HEK293 (cell line): ENCODE measurements at regions not wholly inside any gene's neighbourhood (a gene's known extent, or its start where the extent isn't known, plus 50 kb on each side); places are given as distances from the start of the nearest gene placed in this dataset.

Experiments used
- CTCF ChIA-PET: fragments of 350-600 bp; formaldehyde crosslinking; extraction: SDS; loops from one replicate; lab custom pipeline; 2021; ENCODE audit warnings: antibody characterized with exemption; lab: Yijun Ruan, JAX
- POLR2A ChIA-PET: fragments of 300-600 bp; formaldehyde crosslinking; extraction: SDS; loops from one replicate; lab custom pipeline; 2020; ENCODE audit warnings: antibody characterized with exemption, inconsistent platforms; lab: Yijun Ruan, JAX
- H3K27ac ChIP-seq: fragments of 200-500 bp; sonication (Bioruptor generic); 2 replicates; pipeline ENCODE4 v1.5.1; 2014; ENCODE audit warnings: low read depth, low read length, control low read depth, inconsistent platforms; ENCODE audit errors: extremely low read depth
- H3K36me3 ChIP-seq, 2 experiments: fragments of 200-500 bp in 1 of 2; sonication (Bioruptor generic) in 1 of 2; 1 replicate in 1 of 2; 2 replicates in 1 of 2; pipeline ENCODE4 v1.5.1; 2014 to 2017; ENCODE audit warnings: inconsistent platforms in 2 of 2, low read length in 2 of 2; ENCODE audit not compliant: control insufficient read depth in 2 of 2, insufficient read depth in 1 of 2
- H3K4me1 ChIP-seq: fragments of 200-500 bp; sonication (Bioruptor generic); 2 replicates; pipeline ENCODE4 v1.5.1; 2014; ENCODE audit warnings: mild to moderate bottlenecking, low read length, inconsistent platforms; ENCODE audit not compliant: control insufficient read depth, insufficient read depth
- H3K4me3 ChIP-seq: 2 replicates; pipeline ENCODE4 v1.5.1; 2011; ENCODE audit warnings: low read depth, mild to moderate bottlenecking, control low read depth, low read length, moderate library complexity
- H3K9me3 ChIP-seq: fragments of 200-500 bp; sonication (Bioruptor generic); 2 replicates; pipeline ENCODE4 v1.5.1; 2014; ENCODE audit warnings: low read depth, low read length, inconsistent platforms; ENCODE audit not compliant: control insufficient read depth, insufficient read depth
- ATF2 ChIP-seq: fragments of 450-650 bp; formaldehyde crosslinking; IDR thresholded peaks from 2 replicates; pipeline ENCODE4 v1.5.1; 2016; ENCODE audit warnings: missing biosample characterization, missing genetic modification characterization, low read depth
- ZNF10 ChIP-seq: fragments of 450-650 bp; formaldehyde crosslinking; IDR thresholded peaks from 2 replicates; pipeline ENCODE4 v1.5.1; 2017; ENCODE audit warnings: missing biosample characterization, missing genetic modification characterization
- ZNF157 ChIP-seq: fragments of 450-650 bp; formaldehyde crosslinking; IDR thresholded peaks from 2 replicates; pipeline ENCODE4 v1.5.1; 2016; ENCODE audit warnings: missing biosample characterization, missing genetic modification characterization
- ZNF518A ChIP-seq: fragments of 450-650 bp; formaldehyde crosslinking; conservative IDR thresholded peaks from 2 replicates; pipeline ENCODE4 v1.5.1; 2016; ENCODE audit warnings: low read depth, missing biosample characterization, missing genetic modification characterization
- TF ChIP-seq, protein P1 (sequence below): fragments of 450-650 bp; formaldehyde crosslinking; IDR thresholded peaks from 2 replicates; pipeline ENCODE4 v1.5.1; 2016; ENCODE audit warnings: missing biosample characterization, missing genetic modification characterization

GRCh38 chr2:236718207-236718992 is 148.8 kb downstream of the ACKR3 start:
- Histone ChIP-seq H3K27ac (no peak overlapping the region), H3K9me3 (no peaks in the 10 kb centered on the region), H3K36me3 (no peaks in the 10 kb centered on the region), H3K4me1 (no peaks in the 10 kb centered on the region)
- CTCF ChIA-PET, result interaction anchor here (0.6 to 0.7 kb wide), 3 partner anchors 50 to 252 kb away, joined by 3 read pairs; no protein-coding TSS in a partner anchor
- POLR2A ChIA-PET, result no interaction called here
- TF ChIP-seq ZNF10 (tag by site-specific recombination) (no peak), ZNF157 (peak; percentile 75)
- TF ChIP-seq, all 188 proteins: peak for 1
- H3K4me3 ChIP-seq, result no peak overlapping the region

GRCh38 chr2:236719192-236719635 is 149.6 kb downstream of the ACKR3 start:
- H3K4me3 ChIP-seq, result no peak overlapping the region
- POLR2A ChIA-PET, result no interaction called here
- H3K36me3 ChIP-seq, result no peaks in the 10 kb centered on the region
- no peak overlapping the region for H3K27ac ChIP-seq
- TF ChIP-seq ZNF518A (tag by site-specific recombination), result no peak
- TF ChIP-seq, protein P1, sequence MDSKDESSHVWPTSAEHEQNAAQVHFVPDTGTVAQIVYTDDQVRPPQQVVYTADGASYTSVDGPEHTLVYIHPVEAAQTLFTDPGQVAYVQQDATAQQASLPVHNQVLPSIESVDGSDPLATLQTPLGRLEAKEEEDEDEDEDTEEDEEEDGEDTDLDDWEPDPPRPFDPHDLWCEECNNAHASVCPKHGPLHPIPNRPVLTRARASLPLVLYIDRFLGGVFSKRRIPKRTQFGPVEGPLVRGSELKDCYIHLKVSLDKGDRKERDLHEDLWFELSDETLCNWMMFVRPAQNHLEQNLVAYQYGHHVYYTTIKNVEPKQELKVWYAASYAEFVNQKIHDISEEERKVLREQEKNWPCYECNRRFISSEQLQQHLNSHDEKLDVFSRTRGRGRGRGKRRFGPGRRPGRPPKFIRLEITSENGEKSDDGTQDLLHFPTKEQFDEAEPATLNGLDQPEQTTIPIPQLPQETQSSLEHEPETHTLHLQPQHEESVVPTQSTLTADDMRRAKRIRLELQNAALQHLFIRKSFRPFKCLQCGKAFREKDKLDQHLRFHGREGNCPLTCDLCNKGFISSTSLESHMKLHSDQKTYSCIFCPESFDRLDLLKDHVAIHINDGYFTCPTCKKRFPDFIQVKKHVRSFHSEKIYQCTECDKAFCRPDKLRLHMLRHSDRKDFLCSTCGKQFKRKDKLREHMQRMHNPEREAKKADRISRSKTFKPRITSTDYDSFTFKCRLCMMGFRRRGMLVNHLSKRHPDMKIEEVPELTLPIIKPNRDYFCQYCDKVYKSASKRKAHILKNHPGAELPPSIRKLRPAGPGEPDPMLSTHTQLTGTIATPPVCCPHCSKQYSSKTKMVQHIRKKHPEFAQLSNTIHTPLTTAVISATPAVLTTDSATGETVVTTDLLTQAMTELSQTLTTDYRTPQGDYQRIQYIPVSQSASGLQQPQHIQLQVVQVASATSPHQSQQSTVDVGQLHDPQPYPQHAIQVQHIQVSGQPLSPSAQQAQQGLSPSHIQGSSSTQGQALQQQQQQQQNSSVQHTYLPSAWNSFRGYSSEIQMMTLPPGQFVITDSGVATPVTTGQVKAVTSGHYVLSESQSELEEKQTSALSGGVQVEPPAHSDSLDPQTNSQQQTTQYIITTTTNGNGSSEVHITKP (tag by site-specific recombination), result no peak
- CTCF ChIA-PET, result interaction anchor here (0.7 kb wide), 1 partner anchor 251 kb away, joined by 3 read pairs; no protein-coding TSS in a partner anchor
- H3K9me3 ChIP-seq, result no peaks in the 10 kb centered on the region
- no peaks in the 10 kb centered on the region for H3K4me1 ChIP-seq

- H3K9me3 ChIP-seq, result no peaks in the 10 kb centered on the region
- no peaks in the 10 kb centered on the region for H3K4me1 ChIP-seq
- ChIA-PET CTCF (no interaction called here), POLR2A (no interaction called here)
- H3K36me3 ChIP-seq, result no peaks in the 10 kb centered on the region
- no peak overlapping the region for H3K27ac ChIP-seq
- no peak overlapping the region for H3K4me3 ChIP-seq
- no peak for TF ChIP-seq ATF2 (tag by site-specific recombination)
- no peak for TF ChIP-seq ZNF518A (tag by site-specific recombination)
Observed at GRCh38 chr2:236720974-236721540, 151.4 kb downstream of the ACKR3 start.
